Right lobe of liver (tissue), 4 donors: ENCODE measurements at regions not wholly inside any gene's neighbourhood (a gene's known extent, or its start where the extent isn't known, plus 50 kb on each side); places are given as distances from the start of the nearest gene placed in this dataset.

Experiments
- POLR2A ChIP-seq: fragments of 450-650 bp; IDR thresholded peaks from one replicate; pipeline ENCODE4 v1.6.1; 2017; ENCODE audit warnings: antibody characterized with exemption, mild to moderate bottlenecking
- TF ChIP-seq, protein P1 (sequence below), 4 donors: fragments of 200-600 bp in 3 of 4; fragments of 450-650 bp in 1 of 4; IDR thresholded peaks; one replicate each; pipeline versions ENCODE4 v1.5.1 to v1.8.0; 2016 to 2022; ENCODE audit warnings: antibody characterized with exemption in 4 of 4, mild to moderate bottlenecking in 2 of 4
- donor health status: DM: no; HTN: no; CAD: no.
- donor health status: DM: no; HTN: no; CAD: no.
- donor health status: DM: no; HTN: yes; CAD: no.

DNA sequence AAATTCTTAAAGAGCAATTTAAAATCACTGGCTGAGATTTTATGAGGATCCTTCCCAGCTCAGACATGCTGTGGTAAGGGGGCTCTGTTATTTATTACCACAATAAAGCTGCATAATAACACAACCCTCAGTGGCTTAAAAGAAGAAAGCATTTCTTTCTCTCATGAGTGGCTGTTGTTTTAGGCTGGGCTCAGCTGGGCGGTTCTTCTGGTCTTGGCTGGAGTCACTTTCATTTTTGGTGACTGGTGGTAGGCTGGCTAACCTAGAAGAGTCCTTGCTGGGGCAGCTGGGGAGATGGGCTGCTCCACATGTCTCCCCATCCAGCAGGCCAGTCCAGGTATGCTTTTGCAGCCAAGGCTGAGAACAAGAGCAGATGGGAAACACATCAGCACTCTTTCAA lies 113.0 kb upstream of the MSX1 start:
- no peak for TF ChIP-seq POLR2A
- TF ChIP-seq, protein P1, sequence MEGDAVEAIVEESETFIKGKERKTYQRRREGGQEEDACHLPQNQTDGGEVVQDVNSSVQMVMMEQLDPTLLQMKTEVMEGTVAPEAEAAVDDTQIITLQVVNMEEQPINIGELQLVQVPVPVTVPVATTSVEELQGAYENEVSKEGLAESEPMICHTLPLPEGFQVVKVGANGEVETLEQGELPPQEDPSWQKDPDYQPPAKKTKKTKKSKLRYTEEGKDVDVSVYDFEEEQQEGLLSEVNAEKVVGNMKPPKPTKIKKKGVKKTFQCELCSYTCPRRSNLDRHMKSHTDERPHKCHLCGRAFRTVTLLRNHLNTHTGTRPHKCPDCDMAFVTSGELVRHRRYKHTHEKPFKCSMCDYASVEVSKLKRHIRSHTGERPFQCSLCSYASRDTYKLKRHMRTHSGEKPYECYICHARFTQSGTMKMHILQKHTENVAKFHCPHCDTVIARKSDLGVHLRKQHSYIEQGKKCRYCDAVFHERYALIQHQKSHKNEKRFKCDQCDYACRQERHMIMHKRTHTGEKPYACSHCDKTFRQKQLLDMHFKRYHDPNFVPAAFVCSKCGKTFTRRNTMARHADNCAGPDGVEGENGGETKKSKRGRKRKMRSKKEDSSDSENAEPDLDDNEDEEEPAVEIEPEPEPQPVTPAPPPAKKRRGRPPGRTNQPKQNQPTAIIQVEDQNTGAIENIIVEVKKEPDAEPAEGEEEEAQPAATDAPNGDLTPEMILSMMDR (IDR thresholded peaks at IDR 0.05): no peak
